KG1 (cell line): ENCODE measurements at regions not wholly inside any gene's neighbourhood (a gene's known extent, or its start where the extent isn't known, plus 50 kb on each side); places are given as distances from the start of the nearest gene placed in this dataset.

ENCODE experiments used
- DNase-seq: peaks from one replicate; lab custom pipeline; 2025; lab: John Stamatoyannopoulos, UW

DNA sequence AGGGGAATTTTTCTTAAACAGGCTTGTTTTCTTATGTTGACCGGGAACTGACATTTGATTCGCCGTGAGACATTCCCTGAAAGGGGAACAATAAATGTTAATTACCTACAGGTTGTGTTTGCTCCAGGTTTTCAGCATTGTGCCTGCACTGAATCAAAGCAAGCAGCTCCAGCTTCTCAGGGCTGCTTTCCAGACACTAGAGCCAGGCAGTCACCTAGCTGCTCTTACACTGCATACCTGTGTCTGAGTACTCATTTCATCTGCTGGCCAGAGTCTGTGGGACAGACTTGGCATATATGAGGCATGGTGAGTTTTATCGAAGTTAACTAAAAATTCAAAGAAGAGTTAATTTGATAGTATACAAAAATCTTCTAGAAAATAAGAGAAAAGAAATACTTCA lies 951.8 kb upstream of the MAP3K7 start:
- DNase-seq: no peak

DNA sequence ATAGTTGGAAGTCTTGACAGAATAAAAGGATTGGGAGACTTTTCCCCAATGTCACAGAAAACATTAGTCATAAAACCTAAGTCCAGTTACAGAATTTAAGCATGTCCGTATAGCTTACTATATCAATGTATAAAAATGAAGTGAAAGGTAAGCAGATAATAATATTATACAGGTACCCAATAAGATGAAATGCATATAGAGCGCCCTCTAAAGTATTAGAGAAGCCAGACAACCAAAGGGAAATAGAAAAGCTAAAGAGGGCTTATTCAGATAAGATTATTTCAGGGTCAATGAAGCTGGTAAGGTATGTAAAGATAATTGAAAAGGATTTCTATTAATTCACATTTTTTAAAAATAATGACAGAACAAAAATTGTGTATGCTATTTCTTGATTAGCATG lies 947.7 kb upstream of the MAP3K7 start:
- no peak for DNase-seq

DNA sequence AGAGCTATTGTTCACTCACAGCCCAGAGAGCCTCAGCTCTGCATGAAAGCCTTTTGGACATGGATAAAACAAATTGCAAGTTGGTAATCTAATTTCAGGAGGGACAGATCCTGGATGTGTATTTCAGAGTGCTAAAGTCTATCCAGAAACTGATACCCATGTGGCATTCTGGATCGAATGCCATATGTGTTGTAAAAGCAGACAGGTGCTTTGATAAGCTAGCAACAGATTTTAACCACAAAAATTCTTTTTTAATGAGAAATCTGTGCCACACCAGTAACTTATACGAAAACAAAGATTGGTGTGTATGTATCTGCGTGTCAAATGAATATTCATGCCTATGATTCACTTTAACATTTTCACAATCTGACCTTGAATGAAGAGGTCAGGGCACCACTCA lies 936.6 kb upstream of the MAP3K7 start:
- no peak for DNase-seq

DNA sequence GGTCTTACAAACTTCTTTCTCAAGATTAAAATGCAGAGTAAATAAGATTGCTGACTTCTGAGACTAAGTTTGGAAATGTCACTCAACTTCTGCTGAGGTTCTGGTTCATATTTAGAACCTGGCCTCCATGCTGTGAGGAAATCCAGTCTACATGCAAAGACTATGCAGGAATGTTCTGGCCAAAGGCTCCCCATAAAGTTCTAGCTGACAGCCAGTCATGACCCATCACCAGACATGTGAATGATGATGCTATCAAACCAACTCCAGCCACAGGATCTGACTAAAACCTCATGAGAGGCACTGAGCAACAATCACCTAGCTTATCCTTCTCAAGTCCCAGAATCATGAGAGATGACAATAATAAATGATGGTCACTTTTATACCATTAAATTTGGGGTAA lies 935.1 kb upstream of the MAP3K7 start:
- DNase-seq: no peak

DNA sequence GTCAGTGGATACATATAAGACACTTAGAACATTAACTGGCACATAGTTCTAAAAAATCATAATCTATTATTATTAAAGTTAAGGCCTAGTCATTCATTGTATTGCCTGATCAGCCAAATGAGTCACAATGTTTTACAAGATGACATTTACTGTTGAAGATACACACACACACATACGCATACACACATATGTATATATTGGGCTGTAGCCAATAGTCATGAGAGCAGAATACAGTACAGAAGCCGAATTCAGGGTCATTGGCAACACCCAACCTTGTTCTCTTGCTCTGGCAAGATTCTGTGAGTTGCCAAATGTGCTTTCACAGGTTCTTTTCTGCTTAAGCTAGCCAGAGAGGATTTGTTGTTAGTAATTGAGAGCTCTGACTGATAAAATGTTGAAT lies 922.8 kb upstream of the MAP3K7 start:
- DNase-seq: no peak

DNA sequence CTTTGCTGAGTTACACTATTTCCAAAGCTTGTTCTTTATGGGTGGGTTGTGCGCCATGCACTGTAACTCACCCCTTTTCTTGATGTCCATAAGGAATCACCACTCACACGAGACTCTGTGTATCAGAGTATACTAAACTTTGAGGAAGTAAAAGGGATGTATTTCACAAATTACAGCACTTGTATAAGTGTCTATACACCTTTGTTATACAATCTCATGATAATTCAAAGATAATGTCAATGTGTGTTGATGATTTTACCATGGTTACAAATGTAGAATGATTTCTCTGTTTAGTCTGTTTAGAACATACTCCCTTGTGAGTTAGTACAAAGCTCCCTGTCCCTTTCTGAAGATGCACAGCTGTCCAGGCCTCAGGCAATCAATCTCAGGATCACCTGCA lies 922.2 kb upstream of the MAP3K7 start:
- no peak for DNase-seq

DNA sequence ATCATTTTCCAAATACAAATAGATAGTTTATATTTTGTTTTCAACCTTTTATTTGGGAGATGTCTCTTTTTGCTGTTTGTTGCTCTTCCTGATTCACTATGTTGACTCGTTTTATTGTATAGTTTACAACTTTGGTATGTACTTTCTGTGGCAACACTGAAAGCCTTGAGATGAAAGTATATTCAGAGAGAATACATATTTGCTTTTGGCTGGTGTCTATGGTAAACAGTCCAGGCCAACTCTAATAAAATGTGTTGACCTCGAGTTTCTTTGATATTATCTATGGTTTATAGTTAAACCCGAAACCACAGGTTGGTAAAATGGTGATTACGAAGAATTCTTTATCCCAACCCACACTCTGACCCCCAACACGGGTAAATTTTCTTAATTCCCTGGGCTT lies 919.6 kb upstream of the MAP3K7 start:
- no peak for DNase-seq

DNA sequence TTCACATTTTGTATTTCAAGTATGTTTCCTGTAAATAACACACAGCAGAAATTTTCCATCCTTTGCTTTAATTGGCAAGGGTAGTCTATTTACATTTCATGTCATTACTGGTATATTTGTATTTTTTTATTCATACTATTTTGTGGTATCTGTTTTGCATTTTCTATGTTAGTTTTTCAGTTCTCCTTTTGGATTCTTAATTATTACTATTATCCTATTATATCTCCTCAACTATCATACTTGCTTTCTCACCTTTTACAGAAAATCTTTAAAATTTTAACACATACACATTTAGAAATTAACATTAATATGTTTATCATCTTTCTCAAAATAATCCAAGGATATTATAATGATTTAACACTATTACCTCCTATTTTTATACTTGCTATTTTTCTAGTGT lies 918.3 kb upstream of the MAP3K7 start:
- no peak for DNase-seq

DNA sequence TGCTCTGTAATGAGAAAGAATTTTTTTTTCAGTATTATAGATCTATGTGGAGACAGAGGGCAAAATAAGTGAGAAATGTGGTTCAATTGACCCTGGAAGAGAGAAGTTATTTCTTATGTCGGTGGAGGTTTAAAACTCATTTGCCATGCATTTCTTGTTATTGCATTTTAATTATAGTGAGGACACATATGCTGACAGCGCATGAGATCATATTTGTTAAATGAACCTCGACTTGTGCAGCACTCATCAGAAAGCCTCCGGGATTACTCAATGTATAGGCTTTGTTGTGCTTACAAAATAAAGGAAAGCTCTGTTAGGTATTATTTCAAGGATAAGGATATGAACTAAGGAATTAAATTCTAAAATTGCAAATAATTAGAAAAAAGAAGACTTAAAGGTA lies 915.1 kb upstream of the MAP3K7 start:
- no peak for DNase-seq

DNA sequence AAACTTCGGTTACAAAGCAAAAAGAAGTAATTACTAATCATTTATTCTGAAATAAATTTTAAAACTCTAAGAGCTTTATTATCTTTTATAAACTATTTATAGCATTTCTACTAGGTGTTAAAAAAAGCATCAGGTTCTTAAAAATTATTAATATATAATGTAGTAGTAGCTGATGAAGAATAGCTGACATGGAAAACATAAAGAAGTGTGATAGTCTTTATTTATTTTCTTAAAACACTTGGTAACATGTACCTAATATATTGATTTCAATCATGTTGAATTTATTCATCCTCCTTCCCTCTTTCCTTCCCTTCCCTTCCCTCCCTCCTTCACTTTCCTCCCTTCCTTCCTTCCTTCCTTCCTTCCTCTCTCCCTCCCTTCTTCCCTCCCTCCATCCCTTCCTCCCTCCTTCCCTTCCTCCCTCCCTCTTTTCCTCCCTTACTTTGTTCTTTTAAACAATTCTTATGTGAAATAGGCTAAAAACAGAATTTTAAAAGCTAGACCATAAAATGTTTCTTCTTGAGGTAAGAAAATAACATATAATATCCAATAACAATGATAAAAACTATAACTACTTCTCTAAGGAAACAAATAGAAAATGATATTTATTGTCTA lies 913.9 kb upstream of the MAP3K7 start:
- DNase-seq: no peak

DNA sequence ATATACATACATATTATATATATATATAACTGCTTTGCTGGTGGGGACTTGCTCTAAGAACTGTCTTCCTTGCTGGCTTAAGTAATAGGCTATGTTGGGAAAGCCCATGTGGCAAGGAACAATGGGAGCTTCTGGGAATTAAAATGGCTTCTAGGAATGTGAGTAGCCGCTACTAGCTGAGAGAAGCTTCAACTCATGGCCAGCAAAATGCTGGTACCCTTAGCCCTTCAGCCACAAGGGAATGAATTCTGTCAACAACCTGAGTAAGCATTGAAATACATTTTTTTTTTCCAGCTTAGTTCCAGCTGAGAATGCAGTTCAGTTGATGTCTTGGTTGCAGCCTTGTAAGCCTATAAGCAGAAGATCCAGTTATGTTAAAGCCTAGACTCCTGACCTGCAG lies 911.7 kb upstream of the MAP3K7 start:
- DNase-seq: no peak

DNA sequence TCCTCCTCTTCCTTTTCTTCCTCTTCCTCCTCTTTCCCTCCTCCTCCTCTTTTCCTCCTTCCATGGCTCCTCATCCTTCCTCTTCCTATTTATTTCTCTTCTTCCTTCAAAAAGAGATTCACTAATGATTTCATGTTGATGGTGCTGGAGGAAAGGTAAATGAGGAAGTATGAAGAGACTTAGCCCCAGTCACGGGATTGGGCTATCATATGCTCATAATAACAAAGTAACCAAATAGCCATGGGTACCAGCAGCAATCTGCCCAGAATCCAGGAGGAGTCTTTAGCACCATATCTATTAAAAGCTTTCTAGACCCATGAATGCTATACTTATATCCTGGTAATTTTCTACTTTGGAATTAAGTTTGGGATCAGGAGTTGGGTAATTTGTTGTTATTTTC lies 910.9 kb upstream of the MAP3K7 start:
- DNase-seq: no peak

DNA sequence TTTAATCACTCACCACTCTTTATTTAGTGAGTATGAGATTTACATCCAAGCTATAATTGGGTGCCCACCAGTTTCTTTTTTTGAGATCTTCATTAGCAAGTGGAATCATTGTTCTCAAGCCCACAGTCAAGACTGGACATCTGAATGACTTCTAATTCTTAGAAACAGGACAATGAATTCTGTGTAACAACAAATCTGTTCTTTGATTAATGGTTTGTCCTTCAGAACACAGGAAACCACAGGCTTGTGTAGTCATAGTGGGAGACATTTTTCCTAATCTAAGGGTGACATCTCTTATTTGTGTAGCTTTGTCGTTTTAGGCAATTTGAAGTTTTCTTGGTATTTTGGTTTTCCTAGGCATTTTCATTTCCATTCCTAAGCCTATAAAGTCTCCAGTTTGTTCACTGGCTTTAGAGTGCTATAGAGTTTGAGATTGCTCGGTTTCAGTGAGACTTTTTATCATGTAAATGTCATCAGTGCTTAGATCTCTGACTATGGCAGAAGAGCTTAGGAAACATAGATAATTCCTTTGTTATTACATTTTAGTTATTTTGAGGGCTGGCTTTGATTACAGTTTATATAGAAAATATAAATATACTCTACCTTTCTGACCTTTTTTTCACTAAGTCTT lies 903.9 kb upstream of the MAP3K7 start:
- no peak for DNase-seq

DNA sequence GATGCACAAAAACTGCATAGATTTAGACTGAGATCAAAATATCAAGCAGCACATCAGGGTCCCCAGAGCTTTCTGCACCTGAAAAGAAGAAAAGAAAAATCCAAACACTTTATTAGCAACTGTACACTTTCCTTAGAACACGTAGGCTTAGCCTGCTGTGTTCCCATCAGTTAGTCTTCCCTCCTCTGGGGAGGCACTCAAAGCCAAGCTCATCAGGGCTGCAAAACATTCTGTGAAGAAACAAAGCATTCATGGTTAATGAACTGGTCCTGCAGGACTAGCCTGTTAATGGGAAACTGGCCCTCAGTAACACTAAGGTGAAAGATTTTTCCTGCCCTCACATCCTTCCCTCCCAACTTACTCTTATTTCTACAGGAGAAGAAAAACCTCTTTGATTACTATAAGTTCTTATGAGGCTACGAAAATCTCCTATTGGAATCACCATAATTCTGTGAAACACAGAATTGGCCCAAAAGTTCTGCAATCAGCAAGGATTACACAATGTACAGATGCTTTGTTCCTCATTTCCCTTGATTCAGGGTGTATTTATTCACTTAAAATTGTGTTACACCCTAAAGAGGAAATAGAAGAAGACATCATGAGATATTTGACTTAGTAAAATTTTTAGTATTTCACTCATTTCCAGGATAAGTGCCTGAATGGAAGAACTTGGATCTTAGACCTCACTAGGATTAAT lies 901.0 kb upstream of the MAP3K7 start:
- no peak for DNase-seq

DNA sequence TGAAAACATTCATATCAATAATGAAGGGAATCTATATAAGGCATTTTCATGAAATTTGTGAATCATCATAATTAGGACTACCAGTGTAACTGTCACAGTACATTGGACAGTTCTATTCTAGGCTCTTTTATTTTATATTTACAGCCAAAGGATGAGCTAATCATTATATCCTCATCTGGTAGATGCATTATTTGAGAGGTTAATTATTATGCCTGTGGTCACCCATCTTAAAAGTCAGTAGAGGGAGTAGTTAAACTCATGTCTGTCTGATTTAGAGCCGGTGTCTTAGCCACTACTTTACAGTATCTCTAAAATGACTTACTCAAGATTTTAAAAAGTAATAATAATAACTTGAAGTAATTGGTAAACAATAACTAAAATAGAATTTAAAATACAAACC lies 899.3 kb upstream of the MAP3K7 start:
- DNase-seq: no peak

DNA sequence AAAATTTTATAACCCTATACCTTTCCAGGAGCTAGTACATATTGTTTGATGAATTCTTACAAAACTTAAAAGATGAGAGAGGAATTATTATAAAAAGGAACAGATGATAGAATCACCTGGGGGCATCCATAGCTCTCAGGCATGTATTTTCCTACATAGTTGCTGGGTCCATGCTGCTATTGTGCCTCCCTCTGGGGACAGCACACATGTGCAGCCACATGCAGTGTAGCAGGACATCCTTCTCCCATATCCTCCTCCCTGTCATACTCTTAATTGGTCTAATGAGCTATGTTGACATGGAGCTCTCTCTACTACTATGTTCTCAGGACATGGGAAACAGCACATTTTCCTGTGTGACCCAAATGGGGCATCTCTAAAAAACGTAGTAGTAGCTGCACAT lies 898.2 kb upstream of the MAP3K7 start:
- DNase-seq: no peak

DNA sequence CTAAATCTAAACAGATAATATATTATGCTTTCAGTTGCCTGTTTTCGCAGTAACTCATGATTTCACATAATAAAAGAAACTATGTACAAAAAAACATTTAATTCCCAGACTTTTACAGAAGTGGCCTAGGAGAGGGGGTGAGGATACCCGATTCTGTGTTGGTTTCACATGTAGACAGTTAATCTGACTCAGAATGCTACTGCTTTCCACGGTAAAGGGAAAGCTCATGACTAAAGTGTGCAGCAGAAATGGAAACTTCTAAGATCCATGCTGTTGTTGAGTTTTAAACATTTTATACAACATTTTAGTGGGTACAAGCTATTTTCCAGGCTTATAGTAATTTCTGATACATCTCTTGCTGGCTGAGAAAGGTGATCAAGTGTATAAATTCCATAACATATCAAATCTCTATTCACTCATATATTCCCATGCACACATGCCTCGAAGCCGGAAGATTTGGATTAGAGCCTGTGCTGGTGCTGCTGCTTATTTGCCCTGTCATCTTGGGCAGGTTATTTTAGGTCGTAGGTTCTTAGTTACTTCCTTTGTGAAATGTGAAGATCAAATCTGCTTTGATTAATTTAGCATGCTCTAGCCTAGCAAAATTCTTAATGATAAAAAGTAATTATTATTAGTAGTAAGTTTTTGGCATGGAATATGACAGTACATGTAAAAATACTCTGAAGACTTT lies 896.7 kb upstream of the MAP3K7 start:
- DNase-seq: no peak

DNA sequence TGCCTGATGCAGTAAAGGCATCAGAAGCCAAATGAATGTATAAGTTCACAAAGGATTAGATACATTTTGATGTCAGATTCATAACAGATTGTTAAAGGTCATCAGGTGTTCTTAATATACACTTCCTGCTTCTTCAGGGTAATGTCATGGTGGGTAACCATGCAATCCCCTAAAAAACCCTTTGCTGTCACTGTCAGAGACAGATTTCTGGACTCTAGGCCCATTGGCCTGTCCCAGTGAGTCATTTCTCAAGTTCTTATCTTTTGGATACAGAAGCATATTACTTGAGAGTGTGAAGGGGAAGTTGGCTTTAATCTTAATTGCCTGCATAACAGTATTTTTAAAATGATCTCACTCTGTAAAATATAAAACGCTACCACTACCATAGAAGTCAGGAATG lies 895.6 kb upstream of the MAP3K7 start:
- DNase-seq: peak; percentile 20

DNA sequence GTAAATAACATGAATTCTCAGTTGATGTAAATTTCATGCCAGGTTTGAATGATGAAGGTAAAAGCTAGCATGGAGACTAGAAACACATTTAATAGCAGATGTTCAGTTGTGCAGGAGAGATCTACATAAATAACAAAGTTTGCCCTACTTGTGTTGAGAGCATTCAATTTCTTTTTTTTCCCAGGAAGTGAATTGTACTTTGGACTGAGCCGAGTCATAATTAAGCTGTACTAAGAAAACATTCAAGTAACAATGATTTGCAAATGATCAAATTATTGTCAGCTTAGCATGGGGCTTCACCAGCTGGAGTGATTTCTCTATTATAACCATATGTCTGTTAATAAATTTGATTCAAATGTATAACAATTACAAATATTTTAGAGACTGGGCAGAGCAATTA lies 893.5 kb upstream of the MAP3K7 start:
- DNase-seq: no peak

DNA sequence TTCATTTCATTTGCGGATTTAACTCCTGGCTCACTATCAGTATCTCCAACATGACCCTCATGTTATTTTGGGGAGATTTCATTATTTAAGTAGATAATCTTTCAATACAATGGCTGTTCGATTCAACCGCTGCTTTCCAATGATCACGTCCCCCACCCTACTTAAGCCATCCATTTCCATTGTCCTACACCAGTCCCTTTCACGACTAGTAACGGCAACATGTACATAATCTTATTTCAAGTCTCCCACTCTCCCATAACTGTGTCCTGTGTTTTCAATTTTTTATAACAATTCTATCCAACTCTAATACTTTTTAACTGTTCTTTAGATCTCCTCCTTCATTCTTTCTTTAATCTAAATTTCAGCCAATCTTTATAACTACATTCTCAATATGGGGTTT lies 890.8 kb upstream of the MAP3K7 start:
- no peak for DNase-seq

DNA sequence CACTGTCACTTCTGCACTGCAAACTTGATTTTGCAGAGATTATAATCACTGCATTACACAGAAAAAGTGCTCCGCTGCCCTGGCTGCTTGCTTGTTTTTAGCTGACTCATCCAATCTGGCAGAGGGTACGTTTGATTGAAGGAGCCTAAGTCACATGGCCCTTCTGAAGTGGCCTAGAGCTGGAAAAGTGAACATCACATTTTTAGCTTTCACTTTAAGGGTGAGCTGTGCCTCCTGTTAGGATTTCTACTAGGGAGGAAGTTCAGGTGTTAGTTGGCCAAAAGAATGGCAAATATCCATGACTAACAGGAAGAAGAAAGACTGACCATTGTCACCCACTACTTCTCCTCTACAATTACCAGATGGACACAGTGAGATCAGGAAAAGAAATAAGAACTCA lies 889.1 kb upstream of the MAP3K7 start:
- no peak for DNase-seq

DNA sequence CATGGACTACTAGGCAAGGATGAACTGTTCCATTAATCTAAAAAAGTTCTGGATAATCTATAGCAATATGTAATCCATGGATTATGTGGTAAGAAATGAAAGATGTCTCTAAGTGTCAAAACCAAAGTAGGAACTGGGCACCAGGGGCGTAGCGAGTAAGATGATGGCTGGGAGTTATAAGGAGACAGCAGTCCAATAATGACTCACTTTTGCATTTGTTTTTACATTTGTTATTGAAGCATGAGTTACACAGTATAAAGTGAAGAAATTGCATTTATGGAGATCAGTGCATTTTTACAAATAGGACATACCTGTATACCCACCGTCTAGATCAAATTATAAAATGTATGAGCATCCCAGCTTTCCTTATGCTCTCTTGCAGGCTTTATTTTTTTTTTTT lies 878.5 kb upstream of the MAP3K7 start:
- DNase-seq: no peak

DNA sequence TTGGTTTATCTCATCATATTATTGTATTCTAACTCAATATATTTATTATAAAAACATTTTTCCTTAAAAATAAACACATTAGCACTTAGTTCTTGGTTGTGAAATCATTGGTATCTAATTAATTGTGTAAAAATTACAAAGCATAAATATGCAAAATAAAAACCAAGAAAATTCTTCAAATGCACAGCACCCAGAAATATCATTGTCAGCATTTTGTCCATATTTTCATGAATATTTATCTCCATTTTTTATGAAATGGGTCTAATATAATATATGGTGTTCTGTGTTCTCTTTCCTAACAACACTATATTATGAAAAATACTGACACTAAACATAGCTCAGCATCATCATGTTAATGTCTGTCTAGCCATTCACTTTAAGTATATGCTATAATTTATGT lies 877.8 kb upstream of the MAP3K7 start:
- no peak for DNase-seq
